Stomach (tissue), 8 donors: ENCODE measurements at regions not wholly inside any gene's neighbourhood (a gene's known extent, or its start where the extent isn't known, plus 50 kb on each side); places are given as distances from the start of the nearest gene placed in this dataset.
"Not testable (repeated sequence)": the region's sequence is repeated elsewhere in the genome, so short reads cannot be mapped to it uniquely, and the experiment has no call there.

ENCODE experiments used
- DNase-seq, 2 donors: peaks; one replicate each; pipeline versions ENCODE4 v3.0.0 to v3.0.0-alpha.2; 2013 to 2019
- H3K27ac ChIP-seq, 5 donors: fragments of 200-600 bp in 4 of 5; sonication (generic) in 4 of 5; one replicate each; pipeline ENCODE4 v1.5.1; 2013 to 2019; ENCODE audit warnings: mild to moderate bottlenecking in 1 of 5, moderate library complexity in 1 of 5
- H3K27me3 ChIP-seq, 3 donors: fragments of 200-600 bp; sonication (generic); one replicate each; pipeline ENCODE4 v1.5.1; 2017 to 2019; ENCODE audit warnings: mixed run types in 1 of 3
- H3K36me3 ChIP-seq, 4 donors: fragments of 200-600 bp; sonication (generic); 1 replicate in 3 of 4; 2 replicates in 1 of 4; pipeline ENCODE4 v1.5.1; 2016 to 2019
- H3K4me1 ChIP-seq, 4 donors: fragments of 200-600 bp; sonication (generic); one replicate each; pipeline ENCODE4 v1.5.1; 2016 to 2019
- H3K4me3 ChIP-seq, 4 donors: fragments of 200-600 bp; sonication (generic) in 3 of 4; one replicate each; pipeline ENCODE4 v1.5.1; 2016 to 2019; ENCODE audit warnings: mild to moderate bottlenecking in 1 of 4
- H3K9me3 ChIP-seq, 4 donors: fragments of 200-600 bp; sonication (generic); one replicate each; pipeline ENCODE4 v1.5.1; 2016 to 2019
- EP300 ChIP-seq: sonication (generic); formaldehyde crosslinking; IDR thresholded peaks from one replicate; pipeline ENCODE4 v1.6.1; 2017; ENCODE audit warnings: antibody characterized with exemption
- POLR2A ChIP-seq, 4 donors: fragments of 450-650 bp; IDR thresholded peaks; one replicate each; pipeline ENCODE4 v1.6.1; 2016; ENCODE audit warnings: antibody characterized with exemption in 4 of 4, control low read depth in 2 of 4, mild to moderate bottlenecking in 1 of 4, moderate library complexity in 1 of 4
- POLR2AphosphoS5 ChIP-seq, 3 donors: sonication (generic); formaldehyde crosslinking; IDR thresholded peaks; one replicate each; pipeline ENCODE4 v1.6.1; 2016; ENCODE audit warnings: antibody characterized with exemption in 3 of 3
- WGBS, 5 donors: extraction: QIAGEN DNeasy Blood & Tissue Kit in 3 of 5; methylation state at CpG; one replicate each; pipeline versions ENCODE4 v1.1.5 to v1.1.7; 2013 to 2018; 5-methylcytosine and 5-hydroxymethylcytosine counted together
- intact Hi-C: fragments of 100-400 bp; cut with DNase I; formaldehyde crosslinking; loops from one replicate; pipeline ENCODE4 v1.15.1; 2023; ENCODE audit warnings: low total_unique reads
- TF ChIP-seq, protein P1 (sequence below), 7 experiments: fragments of 450-650 bp in 4 of 7; fragments of 200-600 bp in 3 of 7; sonication (generic) in 3 of 7; IDR thresholded peaks; one replicate each; pipeline ENCODE4 v1.5.1; 2016 to 2019; ENCODE audit warnings: antibody characterized with exemption in 7 of 7, control low read depth in 2 of 7, mild to moderate bottlenecking in 1 of 7
- donor health status: healthy with polysubstance abuse.
- donor health status: Bipolar disorder and iron deficiency.
- donor health status: healthy.

DNA sequence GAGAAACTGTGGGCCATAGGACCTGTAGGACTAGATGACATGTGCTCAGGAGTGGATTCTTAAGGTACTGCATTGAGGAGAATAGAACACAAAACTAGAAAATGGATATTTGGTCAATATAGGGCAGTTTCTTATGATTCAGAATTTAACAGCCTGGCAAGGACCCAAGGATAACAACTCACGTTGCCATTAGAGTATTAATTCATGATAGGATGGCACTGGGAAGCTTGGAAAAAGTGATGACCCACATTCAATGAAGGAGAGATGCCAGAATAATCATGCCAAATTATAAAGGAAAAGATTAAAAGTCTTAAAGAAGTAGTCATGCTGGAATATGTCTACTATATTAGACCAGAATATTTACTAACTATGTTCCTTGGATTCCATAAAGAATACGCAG lies 594.5 kb downstream of the ANKRD50 start:
- no peaks in the 10 kb centered on the region for H3K9me3 ChIP-seq
- no peak overlapping the region for H3K4me3 ChIP-seq
- no peak for TF ChIP-seq POLR2A (IDR thresholded peaks at IDR 0.05)
- TF ChIP-seq POLR2AphosphoS5 (IDR thresholded peaks at IDR 0.05): no peak
- DNase-seq: no peak
- no peaks in the 10 kb centered on the region for H3K27me3 ChIP-seq
- 69 to 75% (median 71%) methylated on average over 2 of the region's 2 CpGs for WGBS, 5 donors
- H3K27ac ChIP-seq: no peak overlapping the region
- intact Hi-C loops: no loop called here
- no peaks in the 10 kb centered on the region for H3K36me3 ChIP-seq
- no peaks in the 10 kb centered on the region for H3K4me1 ChIP-seq

DNA sequence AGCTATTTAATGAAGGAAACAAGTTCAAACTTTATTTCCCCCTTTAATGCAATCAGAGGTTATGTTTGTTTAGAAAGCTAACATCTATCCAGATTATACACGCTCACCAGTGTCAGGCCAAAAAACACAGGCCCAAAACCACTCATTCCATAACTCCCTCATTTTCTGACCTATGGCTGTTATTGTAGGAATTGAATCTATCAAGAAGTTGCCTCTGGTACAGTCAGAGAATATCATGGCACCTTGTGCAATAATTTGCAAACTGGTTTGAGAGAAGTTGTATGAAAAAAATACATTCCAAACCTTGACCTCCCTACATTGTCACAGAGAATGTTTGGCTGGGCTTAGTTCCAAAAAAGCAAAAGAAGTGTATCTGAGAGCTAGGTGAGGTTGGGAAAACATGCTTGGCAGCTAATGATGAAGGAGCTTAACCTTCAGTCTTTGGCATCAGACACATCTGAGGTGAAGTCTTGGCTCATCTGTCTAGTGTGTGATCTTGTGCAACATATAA lies 591.0 kb downstream of the ANKRD50 start:
- Histone ChIP-seq H3K4me3 (no peak overlapping the region), H3K27me3 (no peaks in the 10 kb centered on the region), H3K27ac (no peak overlapping the region), H3K9me3 (no peaks in the 10 kb centered on the region), H3K4me1 (no peaks in the 10 kb centered on the region), H3K36me3 (no peaks in the 10 kb centered on the region)
- peak in 1 of 2 donors; percentile 56 for DNase-seq
- intact Hi-C loops: no loop called here
- WGBS, 5 donors: 42 to 53% (median 47%) methylated on average over 1 of the region's 1 CpG
- no peak for TF ChIP-seq EP300
- TF ChIP-seq POLR2A (IDR thresholded peaks at IDR 0.05): no peak
- TF ChIP-seq POLR2AphosphoS5 (IDR thresholded peaks at IDR 0.05): no peak
- TF ChIP-seq, protein P1, sequence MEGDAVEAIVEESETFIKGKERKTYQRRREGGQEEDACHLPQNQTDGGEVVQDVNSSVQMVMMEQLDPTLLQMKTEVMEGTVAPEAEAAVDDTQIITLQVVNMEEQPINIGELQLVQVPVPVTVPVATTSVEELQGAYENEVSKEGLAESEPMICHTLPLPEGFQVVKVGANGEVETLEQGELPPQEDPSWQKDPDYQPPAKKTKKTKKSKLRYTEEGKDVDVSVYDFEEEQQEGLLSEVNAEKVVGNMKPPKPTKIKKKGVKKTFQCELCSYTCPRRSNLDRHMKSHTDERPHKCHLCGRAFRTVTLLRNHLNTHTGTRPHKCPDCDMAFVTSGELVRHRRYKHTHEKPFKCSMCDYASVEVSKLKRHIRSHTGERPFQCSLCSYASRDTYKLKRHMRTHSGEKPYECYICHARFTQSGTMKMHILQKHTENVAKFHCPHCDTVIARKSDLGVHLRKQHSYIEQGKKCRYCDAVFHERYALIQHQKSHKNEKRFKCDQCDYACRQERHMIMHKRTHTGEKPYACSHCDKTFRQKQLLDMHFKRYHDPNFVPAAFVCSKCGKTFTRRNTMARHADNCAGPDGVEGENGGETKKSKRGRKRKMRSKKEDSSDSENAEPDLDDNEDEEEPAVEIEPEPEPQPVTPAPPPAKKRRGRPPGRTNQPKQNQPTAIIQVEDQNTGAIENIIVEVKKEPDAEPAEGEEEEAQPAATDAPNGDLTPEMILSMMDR (IDR thresholded peaks at IDR 0.05): no peak

DNA sequence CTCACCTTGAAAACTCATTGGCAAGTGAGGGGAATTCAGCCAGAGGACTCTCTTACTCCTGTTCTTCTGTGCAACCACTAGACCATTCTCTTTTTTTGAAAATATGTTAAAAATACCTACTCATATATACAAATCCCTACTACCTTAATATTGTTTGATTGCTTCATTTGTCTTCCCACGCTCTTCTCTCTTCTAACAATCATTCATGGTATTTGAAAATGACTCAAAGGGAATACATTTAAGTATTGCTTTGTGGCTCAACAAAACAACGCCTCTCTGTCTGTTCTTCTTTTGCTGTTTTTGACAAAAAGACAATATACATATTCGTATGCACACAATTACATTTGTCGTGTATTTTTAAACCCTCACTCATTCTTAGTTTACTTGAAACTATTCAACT lies 589.4 kb downstream of the ANKRD50 start:
- H3K4me1 ChIP-seq: no peaks in the 10 kb centered on the region
- TF ChIP-seq, protein P1 (IDR thresholded peaks at IDR 0.05): no peak
- no peak for TF ChIP-seq POLR2AphosphoS5 (IDR thresholded peaks at IDR 0.05)
- TF ChIP-seq EP300: no peak
- no peak for TF ChIP-seq POLR2A (IDR thresholded peaks at IDR 0.05)
- H3K4me3 ChIP-seq: no peak overlapping the region
- no peak overlapping the region for H3K27ac ChIP-seq
- WGBS, 5 donors: 86 to 94% (median 92%) methylated on average over 4 of the region's 4 CpGs
- no peaks in the 10 kb centered on the region for H3K27me3 ChIP-seq
- intact Hi-C loops: no loop called here
- no peaks in the 10 kb centered on the region for H3K9me3 ChIP-seq
- no peaks in the 10 kb centered on the region for H3K36me3 ChIP-seq
- no peak for DNase-seq

DNA sequence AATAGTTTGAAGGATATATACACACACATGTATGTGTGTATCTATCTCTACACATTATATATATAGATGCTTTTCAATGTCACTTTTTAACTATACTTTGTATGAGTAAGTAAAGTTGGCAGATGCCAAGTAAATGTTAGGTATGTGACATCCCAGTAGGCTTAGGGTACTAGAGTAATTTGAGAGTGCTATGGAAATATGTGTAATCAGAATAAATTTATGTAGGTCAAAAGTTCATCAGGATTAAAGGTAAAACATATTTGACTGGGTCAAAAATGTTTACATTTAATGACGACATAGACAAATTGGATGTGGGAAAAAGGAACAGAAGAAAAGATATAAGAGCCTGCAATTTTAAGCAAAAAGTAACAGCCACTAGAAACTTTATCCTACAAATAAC lies 588.8 kb downstream of the ANKRD50 start:
- Histone ChIP-seq H3K9me3 (no peaks in the 10 kb centered on the region), H3K27me3 (no peaks in the 10 kb centered on the region), H3K27ac (no peak overlapping the region), H3K36me3 (no peaks in the 10 kb centered on the region), H3K4me1 (no peaks in the 10 kb centered on the region), H3K4me3 (no peak overlapping the region)
- intact Hi-C loops: no loop called here
- WGBS, 5 donors: 18 to 37% (median 25%) methylated on average over 1 of the region's 1 CpG
- TF ChIP-seq, protein P1 (IDR thresholded peaks at IDR 0.05): no peak
- TF ChIP-seq POLR2A (IDR thresholded peaks at IDR 0.05) (no peak), POLR2AphosphoS5 (IDR thresholded peaks at IDR 0.05) (no peak), EP300 (no peak)
- DNase-seq: no peak

DNA sequence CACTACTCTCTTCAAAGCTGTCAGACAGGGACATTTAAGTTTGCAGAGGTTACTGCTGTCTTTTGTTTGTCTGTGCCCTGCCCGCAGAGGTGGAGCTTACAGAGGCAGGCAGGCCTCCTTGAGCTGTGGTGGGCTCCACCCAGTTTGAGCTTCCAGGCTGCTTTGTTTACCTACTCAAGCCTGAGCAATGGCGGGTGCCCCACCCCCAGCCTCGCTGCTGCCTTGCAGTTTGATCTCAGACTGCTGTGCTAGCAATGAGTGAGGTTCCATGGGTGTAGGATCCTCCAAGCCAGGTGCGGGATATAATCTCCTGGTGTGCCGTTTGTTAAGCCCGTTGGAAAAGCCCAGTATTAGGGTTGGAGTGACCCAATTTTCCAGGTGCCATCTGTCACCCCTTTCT lies 581.2 kb downstream of the ANKRD50 start:
- peaks cover 0 to 16% (median 9%) of the 10 kb centered on the region in 4 donors for H3K9me3 ChIP-seq
- intact Hi-C loops, H3K27ac ChIP-seq, H3K4me3 ChIP-seq, DNase-seq, H3K27me3 ChIP-seq, H3K36me3 ChIP-seq, H3K4me1 ChIP-seq: not testable (repeated sequence)
- WGBS, 5 donors: 93 to 95% (median 94%) methylated on average over 5 to 6 of the region's 6 CpGs
